ENCODE measurements at regions not wholly inside any gene's neighbourhood (a gene's known extent, or its start where the extent isn't known, plus 50 kb on each side); places are given as distances from the start of the nearest gene placed in this dataset.
A peak's percentile ranks its signal among the peaks of the same experiment; 100 is the strongest.

GRCh38 chr4:41880022-41880837, 55.0 kb upstream of the TMEM33 start:
- Histone ChIP-seq H3K4me3 (peak overlapping the region; percentile 58), H3K27me3 (ENCODE audit: low read depth) (peaks cover 100% of the 10 kb centered on the region), H3K36me3 (no peaks in the 10 kb centered on the region), H3K27ac (replicated peaks) (no peak overlapping the region), H3K9me3 (replicated peaks) (no peaks in the 10 kb centered on the region), H3K4me1 (peaks cover 36% of the 10 kb centered on the region)
- TF ChIP-seq CTCF (IDR thresholded peaks at IDR 0.05; ENCODE audit: borderline replicate concordance): no peak
- DNase-seq: no peak
- intact Hi-C loops (cut with micrococcal nuclease): no loop called here

GRCh38 chr4:41879552-41879951, 55.7 kb upstream of the TMEM33 start:
- Histone ChIP-seq H3K4me3 (no peak overlapping the region), H3K27ac (replicated peaks) (no peak overlapping the region), H3K27me3 (ENCODE audit: low read depth) (peaks cover 100% of the 10 kb centered on the region), H3K4me1 (peaks cover 36% of the 10 kb centered on the region), H3K9me3 (replicated peaks) (no peaks in the 10 kb centered on the region), H3K36me3 (no peaks in the 10 kb centered on the region)
- intact Hi-C loops (cut with micrococcal nuclease): no loop called here
- DNase-seq: no peak
- no peak for TF ChIP-seq CTCF (IDR thresholded peaks at IDR 0.05; ENCODE audit: borderline replicate concordance)

- intact Hi-C loops (cut with micrococcal nuclease): no loop called here
- no peak for DNase-seq
- H3K27me3 ChIP-seq (ENCODE audit: low read depth): peaks cover 100% of the 10 kb centered on the region
- H3K4me1 ChIP-seq: peaks cover 36% of the 10 kb centered on the region
- no peak for TF ChIP-seq CTCF (IDR thresholded peaks at IDR 0.05; ENCODE audit: borderline replicate concordance)
- no peak overlapping the region for H3K4me3 ChIP-seq
- H3K27ac ChIP-seq (replicated peaks): no peak overlapping the region
- H3K9me3 ChIP-seq (replicated peaks): no peaks in the 10 kb centered on the region
- no peaks in the 10 kb centered on the region for H3K36me3 ChIP-seq
Measured at GRCh38 chr4:41878991-41879491, 56.2 kb upstream of the TMEM33 start.

- intact Hi-C loops (cut with micrococcal nuclease): no loop called here
- no peaks in the 10 kb centered on the region for H3K36me3 ChIP-seq
- no peak overlapping the region for H3K4me3 ChIP-seq
- H3K27me3 ChIP-seq (ENCODE audit: low read depth): peaks cover 100% of the 10 kb centered on the region
- no peak for TF ChIP-seq CTCF (IDR thresholded peaks at IDR 0.05; ENCODE audit: borderline replicate concordance)
- peaks cover 39% of the 10 kb centered on the region for H3K4me1 ChIP-seq
- H3K27ac ChIP-seq (replicated peaks): no peak overlapping the region
- no peak for DNase-seq
- H3K9me3 ChIP-seq (replicated peaks): no peaks in the 10 kb centered on the region
Measured at GRCh38 chr4:41878170-41878969, 56.9 kb upstream of the TMEM33 start.

GRCh38 chr4:41877020-41877796, 58.0 kb upstream of the TMEM33 start:
- Histone ChIP-seq H3K4me1 (peaks cover 38% of the 10 kb centered on the region), H3K9me3 (replicated peaks) (no peaks in the 10 kb centered on the region), H3K4me3 (no peak overlapping the region), H3K36me3 (no peaks in the 10 kb centered on the region), H3K27me3 (ENCODE audit: low read depth) (peaks cover 100% of the 10 kb centered on the region), H3K27ac (replicated peaks) (no peak overlapping the region)
- TF ChIP-seq CTCF (IDR thresholded peaks at IDR 0.05; ENCODE audit: borderline replicate concordance): no peak
- DNase-seq: no peak
- intact Hi-C loops (cut with micrococcal nuclease): no loop called here

Data from left ventricle myocardium inferior (tissue), 1 donor.